Peyer's patch (tissue), 4 donors: ENCODE measurements at regions not wholly inside any gene's neighbourhood (a gene's known extent, or its start where the extent isn't known, plus 50 kb on each side); places are given as distances from the start of the nearest gene placed in this dataset.

Experiments used
- DNase-seq, 3 donors: peaks; one replicate each; pipeline ENCODE4 v3.0.0-alpha.2; 2017 to 2019
- H3K27ac ChIP-seq, 4 donors: fragments of 200-600 bp; sonication (generic); one replicate each; pipeline ENCODE4 v1.5.1; 2016 to 2019
- H3K27me3 ChIP-seq, 2 donors: fragments of 200-600 bp; sonication (generic); one replicate each; pipeline ENCODE4 v1.5.1; 2019
- H3K36me3 ChIP-seq, 3 donors: fragments of 200-600 bp; sonication (generic); one replicate each; pipeline ENCODE4 v1.5.1; 2016 to 2019
- H3K4me1 ChIP-seq, 4 donors: fragments of 200-600 bp; sonication (generic); one replicate each; pipeline ENCODE4 v1.5.1; 2016 to 2019
- H3K4me3 ChIP-seq, 4 donors: fragments of 200-600 bp; sonication (generic); 1 replicate in 3 of 4; 2 replicates in 1 of 4; pipeline ENCODE4 v1.5.1; 2016 to 2019; ENCODE audit warnings: mild to moderate bottlenecking in 1 of 4
- H3K9me3 ChIP-seq, 4 donors: fragments of 200-600 bp; sonication (generic); one replicate each; pipeline ENCODE4 v1.5.1; 2016 to 2019; ENCODE audit warnings: mild to moderate bottlenecking in 1 of 4
- POLR2A ChIP-seq, 2 donors: fragments of 450-650 bp; IDR thresholded peaks; one replicate each; pipeline ENCODE4 v1.5.1; 2017; ENCODE audit warnings: antibody characterized with exemption in 2 of 2, mild to moderate bottlenecking in 2 of 2, moderate library complexity in 2 of 2
- TF ChIP-seq, protein P1 (sequence below), 6 experiments: fragments of 450-650 bp in 4 of 6; fragments of 200-600 bp in 2 of 6; sonication (generic) in 1 of 6; IDR thresholded peaks; one replicate each; pipeline ENCODE4 v1.5.1; 2017 to 2019; ENCODE audit warnings: antibody characterized with exemption in 6 of 6, mild to moderate bottlenecking in 3 of 6, moderate library complexity in 1 of 6

DNA sequence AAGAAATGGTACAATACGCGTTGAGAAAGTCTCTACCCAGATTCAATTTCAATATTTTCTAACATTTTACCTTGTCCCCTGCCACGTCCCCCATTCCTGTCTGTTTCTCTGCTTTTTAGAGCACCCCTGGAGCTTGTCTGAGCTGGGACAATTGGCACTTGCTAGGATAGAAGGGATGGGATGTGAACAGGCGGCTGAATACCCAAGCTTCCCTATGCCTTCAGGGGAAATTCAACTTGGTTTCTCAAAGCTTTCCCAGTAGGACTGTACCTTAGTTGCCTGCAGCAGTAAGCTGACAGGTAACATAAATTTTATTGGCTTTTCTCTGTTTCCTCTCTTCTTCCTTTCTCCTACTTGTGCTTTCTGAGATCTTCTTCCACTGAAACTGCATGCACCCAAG, 1663.3 kb downstream of the EFNB2 start:
- no peak overlapping the region for H3K4me3 ChIP-seq
- no peak for DNase-seq
- no peak overlapping the region for H3K27ac ChIP-seq
- no peaks in the 10 kb centered on the region for H3K4me1 ChIP-seq
- no peaks in the 10 kb centered on the region for H3K27me3 ChIP-seq
- TF ChIP-seq, protein P1, sequence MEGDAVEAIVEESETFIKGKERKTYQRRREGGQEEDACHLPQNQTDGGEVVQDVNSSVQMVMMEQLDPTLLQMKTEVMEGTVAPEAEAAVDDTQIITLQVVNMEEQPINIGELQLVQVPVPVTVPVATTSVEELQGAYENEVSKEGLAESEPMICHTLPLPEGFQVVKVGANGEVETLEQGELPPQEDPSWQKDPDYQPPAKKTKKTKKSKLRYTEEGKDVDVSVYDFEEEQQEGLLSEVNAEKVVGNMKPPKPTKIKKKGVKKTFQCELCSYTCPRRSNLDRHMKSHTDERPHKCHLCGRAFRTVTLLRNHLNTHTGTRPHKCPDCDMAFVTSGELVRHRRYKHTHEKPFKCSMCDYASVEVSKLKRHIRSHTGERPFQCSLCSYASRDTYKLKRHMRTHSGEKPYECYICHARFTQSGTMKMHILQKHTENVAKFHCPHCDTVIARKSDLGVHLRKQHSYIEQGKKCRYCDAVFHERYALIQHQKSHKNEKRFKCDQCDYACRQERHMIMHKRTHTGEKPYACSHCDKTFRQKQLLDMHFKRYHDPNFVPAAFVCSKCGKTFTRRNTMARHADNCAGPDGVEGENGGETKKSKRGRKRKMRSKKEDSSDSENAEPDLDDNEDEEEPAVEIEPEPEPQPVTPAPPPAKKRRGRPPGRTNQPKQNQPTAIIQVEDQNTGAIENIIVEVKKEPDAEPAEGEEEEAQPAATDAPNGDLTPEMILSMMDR (IDR thresholded peaks at IDR 0.05) = no peak
- no peak for TF ChIP-seq POLR2A (IDR thresholded peaks at IDR 0.05)
- no peaks in the 10 kb centered on the region for H3K36me3 ChIP-seq
- H3K9me3 ChIP-seq = no peaks in the 10 kb centered on the region

DNA sequence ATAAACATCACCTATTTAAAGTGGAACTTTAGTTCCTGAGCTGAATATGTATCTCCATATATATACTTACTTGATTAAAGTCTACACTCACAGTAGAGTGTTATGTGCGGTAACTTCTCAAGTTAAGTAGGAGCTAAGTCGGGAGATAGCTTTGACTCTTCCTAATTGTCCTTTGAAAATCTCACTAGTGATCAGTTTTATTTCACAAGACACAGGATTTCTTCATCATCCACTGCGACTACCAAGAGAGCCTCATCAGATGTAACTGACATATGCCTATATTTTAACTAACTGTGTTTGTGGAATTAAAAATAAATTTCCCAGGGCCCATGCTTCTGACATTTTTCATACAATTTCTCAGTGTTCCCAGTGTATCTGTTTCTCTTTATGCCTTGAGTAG, 1664.0 kb downstream of the EFNB2 start:
- Histone ChIP-seq H3K27me3 (no peaks in the 10 kb centered on the region), H3K4me3 (no peak overlapping the region), H3K36me3 (no peaks in the 10 kb centered on the region), H3K27ac (no peak overlapping the region), H3K4me1 (no peaks in the 10 kb centered on the region), H3K9me3 (no peaks in the 10 kb centered on the region)
- TF ChIP-seq POLR2A (IDR thresholded peaks at IDR 0.05) = no peak
- TF ChIP-seq, protein P1 (IDR thresholded peaks at IDR 0.05) = no peak
- DNase-seq = no peak

DNA sequence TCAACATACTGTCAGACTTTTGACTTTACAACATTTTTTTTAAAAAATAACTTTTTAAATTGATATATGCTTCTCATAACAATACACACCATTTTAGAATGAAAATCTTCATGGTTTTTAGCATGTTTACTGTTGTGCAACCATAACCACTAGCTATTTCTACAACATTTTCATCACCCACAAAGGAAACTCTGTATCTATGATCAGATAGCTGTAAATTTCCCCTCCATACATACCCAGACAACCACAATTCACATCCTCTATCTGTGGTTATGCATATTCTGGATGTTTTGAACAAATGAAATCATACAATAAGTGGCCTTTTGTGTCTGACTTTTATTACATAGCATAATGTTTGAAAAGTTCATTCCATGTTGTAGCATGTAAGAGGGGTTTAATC, 1666.0 kb downstream of the EFNB2 start:
- Histone ChIP-seq H3K4me3 (no peak overlapping the region), H3K9me3 (no peaks in the 10 kb centered on the region), H3K27ac (no peak overlapping the region), H3K36me3 (no peaks in the 10 kb centered on the region), H3K4me1 (no peaks in the 10 kb centered on the region), H3K27me3 (no peaks in the 10 kb centered on the region)
- no peak for DNase-seq
- TF ChIP-seq, protein P1 (IDR thresholded peaks at IDR 0.05) = no peak
- no peak for TF ChIP-seq POLR2A (IDR thresholded peaks at IDR 0.05)

DNA sequence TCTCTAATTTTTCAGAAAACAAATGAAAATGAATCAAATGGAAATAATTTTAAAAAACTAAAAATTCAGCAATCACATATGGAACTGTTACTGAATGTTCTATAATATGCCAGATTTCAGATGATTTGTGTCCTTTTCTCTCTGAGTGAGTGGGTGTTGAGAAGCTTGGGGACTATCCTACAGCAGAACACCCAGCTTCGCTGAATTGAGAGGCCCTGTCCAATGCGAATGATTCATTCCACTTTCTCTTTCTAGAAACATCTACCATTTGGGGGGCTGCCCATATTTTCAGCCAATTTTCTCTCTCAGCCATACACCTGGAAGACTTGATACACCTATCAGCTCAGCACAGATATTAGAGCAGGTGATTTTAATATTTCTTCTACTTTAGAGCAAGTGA, 1666.7 kb downstream of the EFNB2 start:
- H3K9me3 ChIP-seq = no peaks in the 10 kb centered on the region
- H3K36me3 ChIP-seq = no peaks in the 10 kb centered on the region

DNA sequence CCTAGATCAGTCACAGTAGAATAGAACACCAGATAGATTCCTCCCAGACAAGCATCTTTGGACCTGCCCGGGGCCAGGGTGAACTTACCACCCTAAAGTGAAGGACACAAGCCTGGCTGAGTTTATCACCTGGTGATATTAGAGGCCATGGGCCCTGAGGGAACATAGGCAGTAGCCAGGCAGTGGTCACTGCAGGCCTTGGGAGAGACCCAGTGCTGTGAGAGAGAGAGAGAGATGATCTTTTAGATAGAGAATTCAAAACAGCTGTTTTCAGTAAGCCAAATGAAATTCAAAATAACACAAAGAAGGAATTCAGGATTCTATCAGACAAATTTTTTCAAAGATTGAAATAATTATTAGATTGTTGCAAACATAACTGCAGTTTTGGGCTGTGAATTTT, 1679.9 kb downstream of the EFNB2 start:
- no peaks in the 10 kb centered on the region for H3K27me3 ChIP-seq
- no peak for DNase-seq
- H3K9me3 ChIP-seq = no peaks in the 10 kb centered on the region
- no peaks in the 10 kb centered on the region for H3K36me3 ChIP-seq
- TF ChIP-seq, protein P1 (IDR thresholded peaks at IDR 0.05) = no peak
- no peak for TF ChIP-seq POLR2A (IDR thresholded peaks at IDR 0.05)
- H3K27ac ChIP-seq = no peak overlapping the region
- no peaks in the 10 kb centered on the region for H3K4me1 ChIP-seq
- H3K4me3 ChIP-seq = no peak overlapping the region

More for the DNA sequence above, 1666.7 kb downstream of the EFNB2 start:
- no peak for DNase-seq
- H3K4me3 ChIP-seq = no peak overlapping the region
- no peaks in the 10 kb centered on the region for H3K4me1 ChIP-seq
- H3K27ac ChIP-seq = no peak overlapping the region
- TF ChIP-seq POLR2A (IDR thresholded peaks at IDR 0.05) = no peak
- TF ChIP-seq, protein P1 (IDR thresholded peaks at IDR 0.05) = no peak
- no peaks in the 10 kb centered on the region for H3K27me3 ChIP-seq

DNA sequence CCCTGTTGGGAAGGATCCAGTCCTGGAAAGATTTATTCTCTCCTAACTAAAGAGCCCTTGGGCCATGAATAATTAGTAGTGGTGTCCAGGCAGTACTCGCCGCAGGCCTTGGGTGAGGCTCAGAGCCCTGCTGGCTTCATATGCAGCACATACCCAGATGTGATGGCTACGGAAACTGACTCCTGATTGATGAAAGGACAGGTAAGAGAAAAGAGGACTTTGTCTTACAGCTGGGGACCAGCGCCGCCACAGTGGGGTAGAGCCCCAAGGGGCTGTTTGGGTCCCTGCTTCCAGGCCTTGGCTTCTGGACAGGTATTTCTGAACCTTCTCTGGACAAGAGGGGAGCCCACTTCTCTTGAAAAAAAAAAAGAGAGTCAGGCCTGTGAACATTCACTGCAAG, 1680.8 kb downstream of the EFNB2 start:
- H3K27me3 ChIP-seq = no peaks in the 10 kb centered on the region
- H3K9me3 ChIP-seq = no peaks in the 10 kb centered on the region
- TF ChIP-seq, protein P1 (IDR thresholded peaks at IDR 0.05) = no peak
- TF ChIP-seq POLR2A (IDR thresholded peaks at IDR 0.05) = no peak
- no peak overlapping the region for H3K27ac ChIP-seq
- no peaks in the 10 kb centered on the region for H3K36me3 ChIP-seq
- H3K4me3 ChIP-seq = no peak overlapping the region
- DNase-seq = no peak
- no peaks in the 10 kb centered on the region for H3K4me1 ChIP-seq
